ENCODE measurements at regions not wholly inside any gene's neighbourhood (a gene's known extent, or its start where the extent isn't known, plus 50 kb on each side); places are given as distances from the start of the nearest gene placed in this dataset.
"Not testable (repeated sequence)": the region's sequence is repeated elsewhere in the genome, so short reads cannot be mapped to it uniquely, and the experiment has no call there.

DNA sequence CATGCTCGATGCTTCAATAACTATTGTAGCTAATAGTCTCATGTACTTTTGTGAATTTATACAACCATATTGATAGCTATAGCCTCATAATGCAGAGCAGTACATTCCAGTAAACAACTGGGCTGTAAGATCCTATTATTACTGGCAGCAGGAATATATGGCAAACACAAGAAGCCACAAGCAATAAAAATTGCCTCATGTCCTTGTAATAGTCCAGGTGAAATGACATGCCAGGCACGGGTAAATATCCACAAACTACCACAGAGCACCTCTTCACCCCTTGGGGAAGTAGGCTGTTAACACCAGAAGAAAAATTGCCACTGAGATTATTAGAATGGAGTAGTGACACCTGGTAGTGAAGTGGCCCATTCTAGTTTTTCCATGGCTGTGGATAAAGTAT, 158.3 kb downstream of the MTX2 start:
- H3K9me2 ChIP-seq (ENCODE audit: insufficient read depth, low read length): no peaks in the 10 kb centered on the region
- ChIA-PET POLR2A (no interaction called here), CTCF (ENCODE audit: unreplicated experiment) (no interaction called here)
- TF ChIP-seq, protein P1, sequence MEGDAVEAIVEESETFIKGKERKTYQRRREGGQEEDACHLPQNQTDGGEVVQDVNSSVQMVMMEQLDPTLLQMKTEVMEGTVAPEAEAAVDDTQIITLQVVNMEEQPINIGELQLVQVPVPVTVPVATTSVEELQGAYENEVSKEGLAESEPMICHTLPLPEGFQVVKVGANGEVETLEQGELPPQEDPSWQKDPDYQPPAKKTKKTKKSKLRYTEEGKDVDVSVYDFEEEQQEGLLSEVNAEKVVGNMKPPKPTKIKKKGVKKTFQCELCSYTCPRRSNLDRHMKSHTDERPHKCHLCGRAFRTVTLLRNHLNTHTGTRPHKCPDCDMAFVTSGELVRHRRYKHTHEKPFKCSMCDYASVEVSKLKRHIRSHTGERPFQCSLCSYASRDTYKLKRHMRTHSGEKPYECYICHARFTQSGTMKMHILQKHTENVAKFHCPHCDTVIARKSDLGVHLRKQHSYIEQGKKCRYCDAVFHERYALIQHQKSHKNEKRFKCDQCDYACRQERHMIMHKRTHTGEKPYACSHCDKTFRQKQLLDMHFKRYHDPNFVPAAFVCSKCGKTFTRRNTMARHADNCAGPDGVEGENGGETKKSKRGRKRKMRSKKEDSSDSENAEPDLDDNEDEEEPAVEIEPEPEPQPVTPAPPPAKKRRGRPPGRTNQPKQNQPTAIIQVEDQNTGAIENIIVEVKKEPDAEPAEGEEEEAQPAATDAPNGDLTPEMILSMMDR (conservative IDR thresholded peaks at IDR 0.05; ENCODE audit: low read length): no peak
- TF ChIP-seq EZH2phosphoT487 (IDR thresholded peaks at IDR 0.05; ENCODE audit: borderline replicate concordance, low read depth, low read length): no peak
- H3K4me2 ChIP-seq (ENCODE audit: low read length): no peak overlapping the region
- H3K4me3 ChIP-seq (ENCODE audit: low read depth, low read length, poor library complexity, severe bottlenecking): no peak overlapping the region
- no peaks in the 10 kb centered on the region; the same call in 1 of the 2 replicates for H3K9me3 ChIP-seq (ENCODE audit: low read length)
- DNase-seq (ENCODE audit: low spot score): no peak
- intact Hi-C loops (cut with micrococcal nuclease; ENCODE audit: unreplicated experiment): no loop called here
- H4K20me1 ChIP-seq (ENCODE audit: insufficient read depth, low read length): no peaks in the 10 kb centered on the region
- BruUV-seq (replicated peaks): no TSS peak
- H3K79me2 ChIP-seq (ENCODE audit: insufficient read depth, low read depth, low read length): no peaks in the 10 kb centered on the region
- no peaks in the 10 kb centered on the region for H3K4me1 ChIP-seq (ENCODE audit: insufficient read depth, low read length, poor library complexity, severe bottlenecking)
- H3K36me3 ChIP-seq (ENCODE audit: insufficient read depth, low read length): no peaks in the 10 kb centered on the region
- no peak overlapping the region for H3K27ac ChIP-seq (ENCODE audit: low read depth, low read length, poor library complexity, severe bottlenecking)
- no peak overlapping the region for H2AFZ ChIP-seq (ENCODE audit: low read length)

DNA sequence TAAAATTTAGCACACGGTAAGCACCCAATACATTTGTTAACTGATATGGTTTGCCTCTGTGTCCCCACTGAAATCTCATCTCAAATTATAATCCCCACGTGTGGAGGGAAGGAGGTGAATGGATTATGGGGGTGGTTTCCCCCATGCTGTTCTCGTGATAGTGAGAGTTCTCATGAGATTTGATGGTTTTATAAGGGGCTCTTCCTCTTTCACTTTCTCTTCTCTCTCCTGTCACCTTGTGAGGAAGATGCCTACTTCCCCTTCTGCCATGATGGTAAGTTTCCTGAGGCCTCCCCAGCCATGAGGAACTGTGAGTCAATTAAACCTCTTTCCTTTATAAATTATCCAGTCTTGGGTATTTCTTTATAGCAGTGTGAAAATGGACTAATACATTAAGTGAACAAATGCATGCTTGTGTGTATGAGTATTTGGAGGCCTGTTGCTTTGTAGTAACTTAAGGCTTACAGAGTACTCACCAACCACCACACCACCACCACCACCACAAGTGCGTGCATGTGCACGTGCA, 159.8 kb downstream of the MTX2 start:
- H4K20me1 ChIP-seq (ENCODE audit: insufficient read depth, low read length); H3K9me3 ChIP-seq (ENCODE audit: low read length); H3K27ac ChIP-seq (ENCODE audit: low read depth, low read length, poor library complexity, severe bottlenecking); H3K9me2 ChIP-seq (ENCODE audit: insufficient read depth, low read length); CTCF ChIA-PET (ENCODE audit: unreplicated experiment); BruUV-seq (replicated peaks); H3K79me2 ChIP-seq (ENCODE audit: insufficient read depth, low read depth, low read length); H3K4me2 ChIP-seq (ENCODE audit: low read length); H3K4me1 ChIP-seq (ENCODE audit: insufficient read depth, low read length, poor library complexity, severe bottlenecking); intact Hi-C loops (cut with micrococcal nuclease; ENCODE audit: unreplicated experiment); H3K36me3 ChIP-seq (ENCODE audit: insufficient read depth, low read length): not testable (repeated sequence)
- peak overlapping the region; percentile 87 for H2AFZ ChIP-seq (ENCODE audit: low read length)
- peak overlapping the region; percentile 19 for H3K4me3 ChIP-seq (ENCODE audit: low read depth, low read length, poor library complexity, severe bottlenecking)
- DNase-seq (ENCODE audit: low spot score): peak; percentile 54
- POLR2A ChIA-PET: interaction anchor here (1.0 kb wide), 1 partner anchor 32 kb away, joined by 3 read pairs; no protein-coding TSS in a partner anchor

DNA sequence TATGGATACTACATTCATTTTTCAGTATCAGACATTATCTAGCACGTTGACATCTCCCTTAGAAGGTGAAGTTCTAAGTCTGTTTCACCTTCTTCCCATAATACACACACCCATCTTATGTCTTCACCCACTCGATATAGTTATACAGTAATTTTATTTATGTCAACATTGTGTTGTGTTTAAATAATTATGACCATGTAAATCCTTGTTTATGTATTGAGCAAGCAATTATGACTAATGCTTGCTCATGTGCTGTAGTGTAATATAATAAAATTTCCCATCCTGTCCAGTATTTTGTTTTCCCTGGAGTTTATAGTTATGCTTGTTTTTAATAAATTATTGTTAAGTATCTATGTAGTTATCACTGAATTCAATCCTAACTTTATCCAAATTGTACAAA, 163.2 kb downstream of the MTX2 start:
- Histone ChIP-seq H4K20me1 (ENCODE audit: insufficient read depth, low read length) (no peaks in the 10 kb centered on the region), H3K4me3 (ENCODE audit: low read depth, low read length, poor library complexity, severe bottlenecking) (no peak overlapping the region), H3K27ac (ENCODE audit: low read depth, low read length, poor library complexity, severe bottlenecking) (no peak overlapping the region), H2AFZ (ENCODE audit: low read length) (no peak overlapping the region), H3K4me2 (ENCODE audit: low read length) (no peak overlapping the region), H3K4me1 (ENCODE audit: insufficient read depth, low read length, poor library complexity, severe bottlenecking) (no peaks in the 10 kb centered on the region), H3K79me2 (ENCODE audit: insufficient read depth, low read depth, low read length) (no peaks in the 10 kb centered on the region), H3K9me2 (ENCODE audit: insufficient read depth, low read length) (no peaks in the 10 kb centered on the region), H3K36me3 (ENCODE audit: insufficient read depth, low read length) (no peaks in the 10 kb centered on the region), H3K9me3 (ENCODE audit: low read length) (no peaks in the 10 kb centered on the region; the same call in 1 of the 2 replicates)
- no peak for DNase-seq (ENCODE audit: low spot score)
- ChIA-PET CTCF (ENCODE audit: unreplicated experiment) (no interaction called here), POLR2A (no interaction called here)
- intact Hi-C loops (cut with micrococcal nuclease; ENCODE audit: unreplicated experiment): no loop called here
- no TSS peak for BruUV-seq (replicated peaks)
- TF ChIP-seq, protein P1 (conservative IDR thresholded peaks at IDR 0.05; ENCODE audit: low read length): no peak
- TF ChIP-seq EZH2phosphoT487 (IDR thresholded peaks at IDR 0.05; ENCODE audit: borderline replicate concordance, low read depth, low read length): no peak
